Tibial nerve (tissue), 4 donors: ENCODE measurements at regions not wholly inside any gene's neighbourhood (a gene's known extent, or its start where the extent isn't known, plus 50 kb on each side); places are given as distances from the start of the nearest gene placed in this dataset.

ENCODE experiments used
- CTCF ChIP-seq, 5 experiments: fragments of 200-600 bp in 3 of 5; fragments of 450-650 bp in 2 of 5; sonication (generic) in 3 of 5; IDR thresholded peaks; one replicate each; pipeline ENCODE4 v1.5.1; 2016 to 2019; ENCODE audit warnings: antibody characterized with exemption in 5 of 5, mild to moderate bottlenecking in 3 of 5, moderate library complexity in 2 of 5
- EP300 ChIP-seq, 2 donors: sonication (generic); formaldehyde crosslinking; IDR thresholded peaks; one replicate each; pipeline ENCODE4 v1.6.1; 2017; ENCODE audit warnings: antibody characterized with exemption in 2 of 2, mild to moderate bottlenecking in 1 of 2
- POLR2A ChIP-seq, 2 donors: fragments of 450-650 bp; IDR thresholded peaks; one replicate each; pipeline ENCODE4 v1.6.1; 2017; ENCODE audit warnings: antibody characterized with exemption in 2 of 2, mild to moderate bottlenecking in 2 of 2, moderate library complexity in 2 of 2

- TF ChIP-seq CTCF (IDR thresholded peaks at IDR 0.05): no peak
- TF ChIP-seq POLR2A (IDR thresholded peaks at IDR 0.05): no peak
- TF ChIP-seq EP300 (IDR thresholded peaks at IDR 0.05): no peak
Observed at GRCh38 chr10:53356616-53357349, 584.2 kb upstream of the MBL2 start.
